Adrenal gland (tissue), 9 donors: ENCODE measurements at regions not wholly inside any gene's neighbourhood (a gene's known extent, or its start where the extent isn't known, plus 50 kb on each side); places are given as distances from the start of the nearest gene placed in this dataset.

Source experiments
- DNase-seq, 7 donors: peaks; one replicate each; pipeline ENCODE4 v3.0.0-alpha.2; 2019 to 2020
- H3K27ac ChIP-seq, 5 donors: fragments of 200-600 bp; sonication (generic) in 4 of 5; 1 replicate in 3 of 5; 2 replicates in 2 of 5; pipeline versions ENCODE4 v1.5.1 to v1.8.0; 2016 to 2020; ENCODE audit warnings: mild to moderate bottlenecking in 1 of 5
- H3K27me3 ChIP-seq: fragments of 200-600 bp; 2 replicates; pipeline ENCODE4 v1.8.0; 2021
- H3K36me3 ChIP-seq, 2 donors: fragments of 200-600 bp; replicated peaks in 1 of 2; 1 replicate in 1 of 2; 2 replicates in 1 of 2; pipeline versions ENCODE4 v1.5.1 to v1.8.0; 2018 to 2022
- H3K4me1 ChIP-seq, 2 donors: fragments of 200-600 bp; replicated peaks in 1 of 2; 1 replicate in 1 of 2; 2 replicates in 1 of 2; pipeline versions ENCODE4 v1.5.1 to v1.8.0; 2018 to 2021
- H3K4me3 ChIP-seq, 4 donors: fragments of 200-600 bp; sonication (generic) in 3 of 4; one replicate each; pipeline ENCODE4 v1.5.1; 2016 to 2018
- H3K9me3 ChIP-seq, 3 donors: fragments of 200-600 bp; sonication (generic) in 1 of 3; replicated peaks in 1 of 3; 1 replicate in 2 of 3; 2 replicates in 1 of 3; pipeline versions ENCODE4 v1.5.1 to v1.8.0; 2016 to 2021
- POLR2A ChIP-seq, 2 donors: fragments of 450-650 bp; IDR thresholded peaks; one replicate each; pipeline ENCODE4 v1.6.1; 2017; ENCODE audit warnings: antibody characterized with exemption in 2 of 2, mild to moderate bottlenecking in 2 of 2, moderate library complexity in 1 of 2
- WGBS, 4 donors: extraction: QIAGEN DNeasy Blood & Tissue Kit in 2 of 4; methylation state at CpG; one replicate each; pipeline versions ENCODE4 v1.1.5 to v1.1.7; 2013 to 2017; 5-methylcytosine and 5-hydroxymethylcytosine counted together
- intact Hi-C, 2 donors: fragments of 100-400 bp; cut with DNase I; formaldehyde crosslinking; loops; one replicate each; pipeline versions ENCODE4 v1.14.1 to v1.15.0; 2022 to 2023
- TF ChIP-seq, protein P1 (sequence below), 6 experiments: fragments of 450-650 bp in 4 of 6; fragments of 200-600 bp in 2 of 6; sonication (generic) in 1 of 6; IDR thresholded peaks; 1 replicate in 5 of 6; 2 replicates in 1 of 6; pipeline versions ENCODE4 v1.5.1 to v1.8.0; 2016 to 2021; ENCODE audit warnings: antibody characterized with exemption in 6 of 6, mild to moderate bottlenecking in 2 of 6, moderate library complexity in 1 of 6
- donor health status: healthy with polysubstance abuse.
- donor health status: Bipolar disorder and iron deficiency.
- donor health status: DM: yes; HTN: yes; CAD: no.
- donor health status: DM: no; HTN: no; CAD: no.
- donor health status: DM: no; HTN: no; CAD: no.

GRCh38 chr1:25123551-25123950, 108.8 kb downstream of the SYF2 start:
- Histone ChIP-seq H3K9me3 (no peaks in the 10 kb centered on the region), H3K27ac (no peak overlapping the region), H3K27me3 (no peaks in the 10 kb centered on the region), H3K36me3 (no peaks in the 10 kb centered on the region), H3K4me3 (no peak overlapping the region), H3K4me1 (no peaks in the 10 kb centered on the region)
- 90 to 94% (median 91%) methylated on average over 3 of the region's 3 CpGs for WGBS, 4 donors
- DNase-seq = no peak
- TF ChIP-seq, protein P1, sequence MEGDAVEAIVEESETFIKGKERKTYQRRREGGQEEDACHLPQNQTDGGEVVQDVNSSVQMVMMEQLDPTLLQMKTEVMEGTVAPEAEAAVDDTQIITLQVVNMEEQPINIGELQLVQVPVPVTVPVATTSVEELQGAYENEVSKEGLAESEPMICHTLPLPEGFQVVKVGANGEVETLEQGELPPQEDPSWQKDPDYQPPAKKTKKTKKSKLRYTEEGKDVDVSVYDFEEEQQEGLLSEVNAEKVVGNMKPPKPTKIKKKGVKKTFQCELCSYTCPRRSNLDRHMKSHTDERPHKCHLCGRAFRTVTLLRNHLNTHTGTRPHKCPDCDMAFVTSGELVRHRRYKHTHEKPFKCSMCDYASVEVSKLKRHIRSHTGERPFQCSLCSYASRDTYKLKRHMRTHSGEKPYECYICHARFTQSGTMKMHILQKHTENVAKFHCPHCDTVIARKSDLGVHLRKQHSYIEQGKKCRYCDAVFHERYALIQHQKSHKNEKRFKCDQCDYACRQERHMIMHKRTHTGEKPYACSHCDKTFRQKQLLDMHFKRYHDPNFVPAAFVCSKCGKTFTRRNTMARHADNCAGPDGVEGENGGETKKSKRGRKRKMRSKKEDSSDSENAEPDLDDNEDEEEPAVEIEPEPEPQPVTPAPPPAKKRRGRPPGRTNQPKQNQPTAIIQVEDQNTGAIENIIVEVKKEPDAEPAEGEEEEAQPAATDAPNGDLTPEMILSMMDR (IDR thresholded peaks at IDR 0.05) = no peak
- no peak for TF ChIP-seq POLR2A (IDR thresholded peaks at IDR 0.05)
- intact Hi-C loops = no loop called here

DNA sequence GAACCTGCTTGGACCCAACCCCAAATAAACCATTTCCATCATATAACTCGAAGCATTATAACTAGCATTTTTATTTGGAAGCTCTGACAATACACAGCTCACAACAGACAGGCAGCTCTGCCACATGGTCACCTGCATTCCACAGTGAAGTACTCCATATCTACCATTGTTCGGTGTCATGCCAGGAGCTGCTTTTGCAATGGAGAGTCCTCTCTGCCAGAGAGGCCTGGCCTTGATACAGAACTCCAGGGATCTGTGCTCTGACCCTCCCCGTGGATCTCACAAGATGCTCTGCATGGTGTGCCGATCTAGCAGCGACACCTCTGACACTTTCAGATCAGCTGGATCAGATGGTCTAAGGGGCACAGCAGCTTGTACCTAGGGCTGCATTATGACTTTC, 109.6 kb downstream of the SYF2 start:
- 23 to 66% (median 61%) methylated on average over 2 to 5 of the region's 5 CpGs for WGBS, 4 donors
- no peak overlapping the region for H3K27ac ChIP-seq
- H3K36me3 ChIP-seq = no peaks in the 10 kb centered on the region
- no peak overlapping the region for H3K4me3 ChIP-seq
- no peaks in the 10 kb centered on the region for H3K4me1 ChIP-seq
- no peak for DNase-seq
- intact Hi-C loops = no loop called here
- H3K27me3 ChIP-seq = no peaks in the 10 kb centered on the region
- H3K9me3 ChIP-seq = no peaks in the 10 kb centered on the region
- TF ChIP-seq, protein P1 (IDR thresholded peaks at IDR 0.05) = no peak
- TF ChIP-seq POLR2A (IDR thresholded peaks at IDR 0.05) = no peak

- Histone ChIP-seq H3K4me3 (no peak overlapping the region), H3K9me3 (no peaks in the 10 kb centered on the region), H3K36me3 (no peaks in the 10 kb centered on the region), H3K27me3 (no peaks in the 10 kb centered on the region), H3K4me1 (no peaks in the 10 kb centered on the region), H3K27ac (no peak overlapping the region)
- intact Hi-C loops = no loop called here
- TF ChIP-seq, protein P1 (IDR thresholded peaks at IDR 0.05) = no peak
- TF ChIP-seq POLR2A (IDR thresholded peaks at IDR 0.05) = no peak
- WGBS, 4 donors = 41 to 56% (median 51%) methylated on average over 7 to 8 of the region's 8 CpGs
- DNase-seq = no peak
Observed at GRCh38 chr1:25120281-25120680, 112.0 kb downstream of the SYF2 start.

DNA sequence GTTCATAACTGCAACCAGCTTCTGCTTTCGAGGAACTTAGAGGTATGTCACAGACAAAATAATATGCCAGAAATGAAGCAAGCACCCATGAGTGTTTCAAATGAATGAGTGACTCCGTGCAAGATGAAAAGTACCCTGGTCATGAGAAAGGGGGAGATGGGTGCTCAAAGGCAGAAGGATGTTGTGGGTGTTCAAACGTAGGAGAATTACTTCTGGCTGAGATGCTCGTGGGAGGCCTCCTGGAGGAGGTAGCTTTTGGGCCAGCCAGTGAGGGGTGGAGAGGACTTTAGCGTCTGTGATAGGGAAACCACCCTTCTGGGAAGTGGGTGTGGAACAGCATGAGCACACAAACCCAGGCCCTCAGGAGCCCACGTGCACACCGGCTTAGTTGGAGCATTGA, 113.8 kb downstream of the SYF2 start:
- no peak for DNase-seq
- TF ChIP-seq POLR2A (IDR thresholded peaks at IDR 0.05) = no peak
- TF ChIP-seq, protein P1 (IDR thresholded peaks at IDR 0.05) = no peak

More for the DNA sequence above, 113.8 kb downstream of the SYF2 start:
- Histone ChIP-seq H3K27me3 (no peaks in the 10 kb centered on the region), H3K36me3 (no peaks in the 10 kb centered on the region), H3K27ac (no peak overlapping the region), H3K9me3 (no peaks in the 10 kb centered on the region), H3K4me3 (no peak overlapping the region), H3K4me1 (no peaks in the 10 kb centered on the region)
- intact Hi-C loops = no loop called here
- 79 to 92% (median 82%) methylated on average over 7 of the region's 7 CpGs for WGBS, 4 donors
